SK-N-SH (cell line): ENCODE measurements at regions not wholly inside any gene's neighbourhood (a gene's known extent, or its start where the extent isn't known, plus 50 kb on each side); places are given as distances from the start of the nearest gene placed in this dataset.

ENCODE experiments used
- CTCF ChIA-PET: fragments of 300-600, 350-600 bp; formaldehyde crosslinking; extraction: SDS; loops from one replicate; lab custom pipeline; 2021; lab: Yijun Ruan, JAX
- POLR2A ChIA-PET: fragments of 350-600 bp; sonication (Branson Sonifier 250); formaldehyde crosslinking; extraction: SDS; loops from one replicate; lab custom pipeline; 2020; ENCODE audit warnings: antibody characterized with exemption, inconsistent platforms; lab: Yijun Ruan, JAX
- DNase-seq: peaks from one replicate; pipeline ENCODE4 v3.0.0; 2012
- H2AFZ ChIP-seq: fragments of 200-600 bp; sonication (generic); 2 replicates; pipeline ENCODE4 v1.8.1; 2016; ENCODE audit warnings: antibody characterized with exemption, mild to moderate bottlenecking, low read depth
- H3F3A ChIP-seq: fragments of 200-600 bp; sonication (generic); replicated peaks from 2 replicates; pipeline ENCODE3; 2016; ENCODE audit warnings: antibody characterized with exemption, mild to moderate bottlenecking; ENCODE audit not compliant: insufficient read depth
- H3K27ac ChIP-seq, 2 experiments: fragments of 200-500 bp in 1 of 2; fragments of 200-600 bp in 1 of 2; sonication (Bioruptor generic) in 1 of 2; sonication (generic), shearing (Covaris generic) in 1 of 2; 2 replicates each; pipeline versions ENCODE4 v1.5.1 to v1.6.1; 2014 to 2016; ENCODE audit warnings: low read depth in 2 of 2, inconsistent platforms in 1 of 2, low read length in 1 of 2, mild to moderate bottlenecking in 1 of 2, mixed read lengths in 1 of 2
- H3K27me3 ChIP-seq: fragments of 200-600 bp; sonication (generic), shearing (Covaris generic); 2 replicates; pipeline ENCODE4 v1.6.1; 2016; ENCODE audit warnings: mixed run types; ENCODE audit not compliant: insufficient read depth
- H3K36me3 ChIP-seq, 2 experiments: fragments of 200-500 bp in 1 of 2; fragments of 200-600 bp in 1 of 2; sonication (Bioruptor generic) in 1 of 2; sonication (generic) in 1 of 2; replicated peaks in 1 of 2; 2 replicates each; pipeline versions ENCODE3 to v1.5.1; 2014 to 2016; ENCODE audit warnings: low read length in 1 of 2, mild to moderate bottlenecking in 1 of 2; ENCODE audit not compliant: insufficient read depth in 2 of 2, control insufficient read depth in 1 of 2
- H3K4me1 ChIP-seq, 2 experiments: fragments of 200-500 bp in 1 of 2; fragments of 200-600 bp in 1 of 2; sonication (Bioruptor generic) in 1 of 2; sonication (generic), shearing (Covaris generic) in 1 of 2; 2 replicates each; pipeline versions ENCODE4 v1.5.1 to v1.6.1; 2014 to 2016; ENCODE audit warnings: low read depth in 1 of 2, low read length in 1 of 2, mixed run types in 1 of 2; ENCODE audit not compliant: insufficient read depth in 2 of 2, control insufficient read depth in 1 of 2
- H3K4me2 ChIP-seq: fragments of 200-600 bp; sonication (generic), shearing (Covaris generic); 2 replicates; pipeline ENCODE4 v1.6.1; 2017; ENCODE audit warnings: mixed run types
- H3K4me3 ChIP-seq, 2 experiments: fragments of 200-500 bp in 1 of 2; fragments of 200-600 bp in 1 of 2; sonication (Bioruptor generic) in 1 of 2; sonication (generic), shearing (Covaris generic) in 1 of 2; 2 replicates each; pipeline versions ENCODE4 v1.5.1 to v1.8.1; 2014 to 2016; ENCODE audit warnings: low read depth in 2 of 2, inconsistent platforms in 1 of 2, low read length in 1 of 2, mild to moderate bottlenecking in 1 of 2, mixed read lengths in 1 of 2, moderate library complexity in 1 of 2
- H3K79me2 ChIP-seq: fragments of 200-600 bp; sonication (generic); 2 replicates; pipeline ENCODE4 v1.8.1; 2017; ENCODE audit warnings: mild to moderate bottlenecking; ENCODE audit not compliant: insufficient read depth
- H3K9ac ChIP-seq: fragments of 200-600 bp; sonication (generic); 2 replicates; pipeline ENCODE4 v1.6.1; 2017; ENCODE audit warnings: mixed run types
- H3K9me2 ChIP-seq: fragments of 200-600 bp; sonication (generic); 2 replicates; pipeline ENCODE4 v1.6.1; 2017; ENCODE audit warnings: mixed run types
- H3K9me3 ChIP-seq: fragments of 200-600 bp; sonication (generic); 2 replicates; pipeline ENCODE4 v1.6.1; 2017; ENCODE audit warnings: mixed run types, mild to moderate bottlenecking, moderate library complexity
- H4K20me1 ChIP-seq: fragments of 200-600 bp; sonication (generic); 2 replicates; pipeline ENCODE4 v1.6.1; 2017; ENCODE audit warnings: mild to moderate bottlenecking, mixed run types; ENCODE audit not compliant: insufficient read depth
- FOSL2 ChIP-seq: IDR thresholded peaks from 2 replicates; pipeline ENCODE4 v1.4.0; 2012; ENCODE audit warnings: low read depth, mild to moderate bottlenecking, moderate library complexity, borderline replicate concordance
- GABPA ChIP-seq: IDR thresholded peaks from 2 replicates; pipeline ENCODE4 v1.4.0; 2012; ENCODE audit warnings: low read depth, mild to moderate bottlenecking
- JUND ChIP-seq: IDR thresholded peaks from 2 replicates; pipeline ENCODE4 v1.4.0; 2012
- TCF12 ChIP-seq: IDR thresholded peaks from 2 replicates; pipeline ENCODE4 v1.4.0; 2012
- WGBS: methylation state at CpG from one replicate; pipeline ENCODE4 v1.1.6; 2017; ENCODE audit warnings: low lambda C conversion rate; 5-methylcytosine and 5-hydroxymethylcytosine counted together
- TF ChIP-seq, protein P1 (sequence below): IDR thresholded peaks from 2 replicates; pipeline ENCODE4; 2012

DNA sequence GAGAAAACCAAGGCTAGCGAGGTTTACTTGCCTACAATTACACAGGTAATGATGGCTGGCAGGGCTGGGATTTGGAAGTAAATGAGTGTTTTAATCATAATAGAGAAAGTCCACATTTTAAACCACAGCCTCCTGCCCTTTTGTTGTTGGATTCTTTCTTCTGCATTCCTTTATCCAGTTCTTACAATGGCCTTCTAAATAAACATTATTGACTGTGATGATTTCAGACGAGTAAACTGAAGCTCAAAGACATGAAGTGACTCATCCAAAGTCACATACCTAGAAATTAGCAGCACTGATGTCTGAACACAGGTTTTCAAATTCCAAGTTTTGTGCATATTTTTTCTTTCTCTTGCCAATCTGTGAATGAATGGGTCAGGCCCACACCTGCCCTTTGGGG lies 51.2 kb upstream of the C1QTNF7 start:
- Histone ChIP-seq H3K27ac (peak overlapping the region in 1 of 2 experiments; percentile 39; a peak in 2 of 4 replicates), H4K20me1 (no peaks in the 10 kb centered on the region), H3K27me3 (no peaks in the 10 kb centered on the region), H3K36me3 (no peaks in the 10 kb centered on the region), H3K4me3 (no peak overlapping the region), H3K9ac (no peak overlapping the region), H3F3A (no peaks in the 10 kb centered on the region), H3K4me1 (peaks cover 2 to 13% of the 10 kb centered on the region in 2 experiments), H3K79me2 (no peaks in the 10 kb centered on the region), H3K4me2 (no peak overlapping the region), H2AFZ (no peak overlapping the region), H3K9me3 (no peaks in the 10 kb centered on the region), H3K9me2 (no peaks in the 10 kb centered on the region)
- no peak for DNase-seq
- TF ChIP-seq, protein P1, sequence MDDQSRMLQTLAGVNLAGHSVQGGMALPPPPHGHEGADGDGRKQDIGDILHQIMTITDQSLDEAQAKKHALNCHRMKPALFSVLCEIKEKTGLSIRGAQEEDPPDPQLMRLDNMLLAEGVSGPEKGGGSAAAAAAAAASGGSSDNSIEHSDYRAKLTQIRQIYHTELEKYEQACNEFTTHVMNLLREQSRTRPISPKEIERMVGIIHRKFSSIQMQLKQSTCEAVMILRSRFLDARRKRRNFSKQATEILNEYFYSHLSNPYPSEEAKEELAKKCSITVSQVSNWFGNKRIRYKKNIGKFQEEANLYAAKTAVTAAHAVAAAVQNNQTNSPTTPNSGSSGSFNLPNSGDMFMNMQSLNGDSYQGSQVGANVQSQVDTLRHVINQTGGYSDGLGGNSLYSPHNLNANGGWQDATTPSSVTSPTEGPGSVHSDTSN = peak; percentile 59; the same call in 1 of the 2 replicates
- TF ChIP-seq JUND = peak; percentile 47
- 0 out of 2 replicates have a peak, but pooled peaks have one; percentile 18 for TF ChIP-seq TCF12
- TF ChIP-seq FOSL2 = peak; percentile 55; the same call in 1 of the 2 replicates
- TF ChIP-seq GABPA = no peak
- POLR2A ChIA-PET = no interaction called here
- CTCF ChIA-PET = interaction anchor here (1.3 to 2.3 kb wide), 2 partner anchors 10 to 19 kb away, joined by 3 to 7 read pairs; no protein-coding TSS in a partner anchor
- 47% methylated on average over 2 of the region's 2 CpGs for WGBS
